ENCODE measurements at regions not wholly inside any gene's neighbourhood (a gene's known extent, or its start where the extent isn't known, plus 50 kb on each side); places are given as distances from the start of the nearest gene placed in this dataset.

- Histone ChIP-seq H3K4me3 (no peak overlapping the region), H3K27me3 (ENCODE audit: low read depth) (no peaks in the 10 kb centered on the region), H3K27ac (replicated peaks) (no peak overlapping the region), H3K4me1 (no peaks in the 10 kb centered on the region), H3K36me3 (no peaks in the 10 kb centered on the region), H3K9me3 (replicated peaks) (peaks cover 2% of the 10 kb centered on the region)
- no peak for DNase-seq
- TF ChIP-seq CTCF (IDR thresholded peaks at IDR 0.05; ENCODE audit: borderline replicate concordance) = no peak
- intact Hi-C loops (cut with micrococcal nuclease) = no loop called here
These were observed 544.8 kb upstream of the DPPA4 start for GRCh38 chr3:109882144-109882543.

- Histone ChIP-seq H3K4me1 (no peaks in the 10 kb centered on the region), H3K4me3 (no peak overlapping the region), H3K27ac (replicated peaks) (no peak overlapping the region), H3K27me3 (ENCODE audit: low read depth) (no peaks in the 10 kb centered on the region), H3K9me3 (replicated peaks) (peaks cover 18% of the 10 kb centered on the region), H3K36me3 (no peaks in the 10 kb centered on the region)
- intact Hi-C loops (cut with micrococcal nuclease) = no loop called here
- no peak for DNase-seq
- no peak for TF ChIP-seq CTCF (IDR thresholded peaks at IDR 0.05; ENCODE audit: borderline replicate concordance)
These were observed 549.9 kb upstream of the DPPA4 start for GRCh38 chr3:109887293-109887692.

GRCh38 chr3:109888026-109888425, 550.7 kb upstream of the DPPA4 start:
- DNase-seq = no peak
- no peaks in the 10 kb centered on the region for H3K4me1 ChIP-seq
- no peak overlapping the region for H3K27ac ChIP-seq (replicated peaks)
- no peak for TF ChIP-seq CTCF (IDR thresholded peaks at IDR 0.05; ENCODE audit: borderline replicate concordance)
- peaks cover 23% of the 10 kb centered on the region for H3K9me3 ChIP-seq (replicated peaks)
- no peaks in the 10 kb centered on the region for H3K36me3 ChIP-seq
- intact Hi-C loops (cut with micrococcal nuclease) = no loop called here
- no peak overlapping the region for H3K4me3 ChIP-seq
- H3K27me3 ChIP-seq (ENCODE audit: low read depth) = no peaks in the 10 kb centered on the region

GRCh38 chr3:109897734-109898133, 560.4 kb upstream of the DPPA4 start:
- DNase-seq = no peak
- intact Hi-C loops (cut with micrococcal nuclease) = no loop called here
- H3K27me3 ChIP-seq (ENCODE audit: low read depth) = no peaks in the 10 kb centered on the region
- H3K27ac ChIP-seq (replicated peaks) = no peak overlapping the region
- H3K4me3 ChIP-seq = no peak overlapping the region
- TF ChIP-seq CTCF (IDR thresholded peaks at IDR 0.05; ENCODE audit: borderline replicate concordance) = no peak
- no peaks in the 10 kb centered on the region for H3K36me3 ChIP-seq
- no peaks in the 10 kb centered on the region for H3K4me1 ChIP-seq
- peaks cover 4% of the 10 kb centered on the region for H3K9me3 ChIP-seq (replicated peaks)

GRCh38 chr3:109899925-109900324, 562.6 kb upstream of the DPPA4 start:
- Histone ChIP-seq H3K27ac (replicated peaks) (no peak overlapping the region), H3K4me3 (no peak overlapping the region), H3K27me3 (ENCODE audit: low read depth) (no peaks in the 10 kb centered on the region), H3K4me1 (no peaks in the 10 kb centered on the region), H3K9me3 (replicated peaks) (no peaks in the 10 kb centered on the region), H3K36me3 (no peaks in the 10 kb centered on the region)
- no peak for TF ChIP-seq CTCF (IDR thresholded peaks at IDR 0.05; ENCODE audit: borderline replicate concordance)
- intact Hi-C loops (cut with micrococcal nuclease) = no loop called here
- DNase-seq = no peak

GRCh38 chr3:109900783-109901182, 563.4 kb upstream of the DPPA4 start:
- intact Hi-C loops (cut with micrococcal nuclease) = no loop called here
- Histone ChIP-seq H3K36me3 (no peaks in the 10 kb centered on the region), H3K27me3 (ENCODE audit: low read depth) (no peaks in the 10 kb centered on the region), H3K4me3 (no peak overlapping the region), H3K4me1 (no peaks in the 10 kb centered on the region), H3K9me3 (replicated peaks) (peaks cover 4% of the 10 kb centered on the region), H3K27ac (replicated peaks) (no peak overlapping the region)
- no peak for TF ChIP-seq CTCF (IDR thresholded peaks at IDR 0.05; ENCODE audit: borderline replicate concordance)
- DNase-seq = no peak
